DMS53 (cell line): ENCODE measurements at regions not wholly inside any gene's neighbourhood (a gene's known extent, or its start where the extent isn't known, plus 50 kb on each side); places are given as distances from the start of the nearest gene placed in this dataset.
"Not testable (repeated sequence)": the region's sequence is repeated elsewhere in the genome, so short reads cannot be mapped to it uniquely, and the experiment has no call there.

Source experiments
- DNase-seq: peaks from one replicate; lab custom pipeline; 2025; lab: John Stamatoyannopoulos, UW

DNA sequence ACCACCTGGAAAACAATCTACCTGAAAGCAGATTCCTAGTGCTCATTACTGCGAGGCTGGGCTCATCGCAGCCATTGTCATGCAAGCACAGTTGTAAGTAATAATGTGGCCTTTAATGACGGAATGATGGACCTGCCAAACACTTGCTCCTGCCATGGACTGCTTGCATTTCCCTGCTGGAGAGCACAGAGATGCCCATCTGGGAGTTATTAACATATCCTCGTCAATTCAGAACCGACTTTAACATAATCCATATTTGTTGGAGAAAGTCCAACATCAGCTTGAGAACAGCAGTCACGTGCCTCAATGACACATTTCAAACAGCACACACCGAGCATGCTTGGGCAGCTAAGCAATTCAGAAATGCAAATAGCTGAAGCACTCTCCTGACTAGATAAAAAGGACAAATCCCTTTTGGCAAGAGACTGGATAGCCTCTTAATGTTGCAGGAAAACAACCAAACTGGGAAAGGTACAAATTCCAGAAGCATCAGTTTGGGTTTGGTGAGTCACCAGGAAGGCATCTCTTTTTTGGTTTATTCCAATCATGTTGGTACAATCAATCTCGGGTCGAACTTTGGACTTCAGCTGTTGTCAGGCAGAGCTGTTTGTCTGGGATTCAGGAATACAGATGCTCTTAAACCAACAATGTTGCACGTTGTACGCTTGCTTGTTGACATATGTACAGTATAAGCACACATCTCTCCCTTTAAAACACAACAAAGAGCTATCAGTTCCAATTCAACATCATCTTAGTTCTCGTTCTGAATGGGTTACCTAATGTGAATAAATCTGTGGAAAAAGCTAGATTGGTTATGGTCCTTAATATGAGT, 395.8 kb downstream of the LNPK start:
- peak; percentile 95 for DNase-seq

DNA sequence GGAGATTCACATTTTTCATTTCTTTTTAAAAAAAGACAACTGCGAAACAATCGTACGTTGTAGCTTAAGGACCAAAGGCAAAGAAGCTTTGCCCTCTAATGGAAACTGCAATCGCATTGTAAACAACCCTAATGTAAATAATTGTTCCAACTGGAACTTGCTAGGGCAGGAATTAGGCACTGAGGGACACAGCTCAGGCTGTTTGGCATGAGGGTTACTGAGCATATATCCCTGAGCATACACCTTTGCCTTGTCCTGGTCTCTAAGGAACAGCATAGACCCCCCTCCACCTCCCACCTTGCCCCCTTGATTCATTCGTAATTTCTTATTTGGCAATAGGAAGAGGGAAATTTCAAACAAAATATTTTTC, 396.4 kb downstream of the LNPK start:
- peak; percentile 72 for DNase-seq

DNA sequence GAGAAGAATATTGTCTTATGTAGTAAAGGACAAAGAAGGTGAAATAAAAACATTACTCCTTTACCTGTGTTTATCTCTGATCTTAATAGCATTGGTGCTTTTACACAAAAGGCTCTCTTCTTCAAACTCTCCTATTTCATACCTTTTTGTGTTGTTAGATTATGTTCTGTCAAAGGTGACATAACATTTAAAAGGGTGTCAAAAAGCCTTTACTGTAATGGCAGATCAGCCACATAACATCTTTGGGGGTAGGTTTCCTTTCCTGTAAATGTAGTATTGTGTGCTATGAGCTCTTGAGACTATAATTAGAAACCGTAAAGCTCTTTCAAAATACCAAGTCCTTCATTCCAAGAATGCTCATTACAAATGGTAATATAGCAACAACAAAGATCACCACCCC, 400.1 kb downstream of the LNPK start:
- DNase-seq, result no peak

DNA sequence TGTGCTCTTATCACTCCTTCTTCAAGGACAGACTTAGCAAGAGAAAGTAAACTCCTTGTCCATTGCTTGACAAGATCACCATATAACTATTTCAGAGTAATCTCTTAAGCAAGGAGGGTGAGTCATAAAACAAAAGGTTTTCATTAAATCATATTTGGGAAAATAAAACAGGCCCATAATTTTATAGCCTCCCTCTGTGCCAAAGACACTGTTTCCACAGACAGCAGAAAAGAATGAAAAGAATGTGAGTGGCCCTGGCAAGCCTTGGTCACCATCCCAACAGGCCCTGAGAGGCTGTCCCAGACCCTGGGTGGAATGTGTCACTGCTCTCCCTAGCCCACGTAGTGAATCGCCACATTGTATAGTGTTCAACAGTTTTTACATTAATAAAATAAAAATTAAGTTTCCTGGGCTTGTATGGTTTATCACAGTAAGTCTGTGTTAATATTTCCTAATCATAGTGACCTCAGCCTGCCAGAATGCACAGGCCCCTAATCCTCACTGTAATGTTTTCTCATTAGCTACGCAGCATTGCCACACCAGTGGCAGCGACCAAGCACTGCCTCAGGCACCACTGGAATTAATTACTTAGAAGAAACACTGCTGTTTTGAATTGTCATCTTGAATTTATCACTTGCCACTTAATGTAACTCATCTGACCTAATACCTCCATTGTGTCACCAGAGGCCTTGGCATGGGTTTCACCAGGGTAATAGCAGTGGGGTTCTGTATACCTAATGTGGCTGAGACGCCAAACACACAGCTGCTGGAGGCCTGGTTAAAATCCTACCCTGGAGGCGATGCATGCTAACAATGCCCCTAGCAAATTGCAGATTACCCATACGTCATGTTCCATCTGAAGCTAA, 401.9 kb downstream of the LNPK start:
- DNase-seq, result no peak

DNA sequence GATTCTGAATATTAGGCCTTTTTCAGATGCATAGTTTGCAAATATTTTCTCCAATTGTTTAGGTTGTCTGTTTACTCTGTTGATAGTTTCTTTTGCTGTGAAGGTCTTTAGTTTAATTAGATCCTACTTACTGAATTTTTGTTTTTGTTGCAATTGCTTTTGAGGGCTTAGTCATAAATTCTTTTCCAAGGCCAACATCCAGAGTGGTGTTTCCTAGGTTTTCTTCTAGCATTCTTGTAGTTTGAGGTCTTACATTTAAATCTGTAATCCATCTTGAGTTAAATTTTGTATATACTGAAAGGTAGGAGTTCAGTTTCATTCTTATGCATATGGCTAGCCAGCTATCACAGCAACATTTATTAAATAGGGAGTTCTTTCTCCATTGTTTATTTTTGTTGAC, 404.8 kb downstream of the LNPK start:
- no peak for DNase-seq

DNA sequence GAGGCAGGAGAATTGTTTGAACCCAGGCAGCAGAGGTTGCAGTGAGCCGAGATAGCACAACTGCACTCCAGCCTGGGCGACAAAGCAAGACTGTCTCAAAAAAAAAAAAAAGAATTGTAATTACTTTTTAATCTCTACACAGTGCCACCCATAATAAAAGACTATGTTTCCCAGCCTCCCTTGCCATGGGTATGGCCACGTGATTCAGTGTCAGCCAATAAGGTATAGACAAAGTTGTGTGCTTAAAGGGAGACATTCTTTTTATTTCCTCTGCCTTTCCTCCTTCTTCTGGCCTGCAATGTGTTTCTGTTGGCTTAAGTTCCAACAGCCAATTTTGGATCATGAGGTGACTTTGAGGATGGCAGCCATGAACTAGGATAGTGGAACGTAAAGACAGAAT, 406.9 kb downstream of the LNPK start:
- DNase-seq, result peak; percentile 24

DNA sequence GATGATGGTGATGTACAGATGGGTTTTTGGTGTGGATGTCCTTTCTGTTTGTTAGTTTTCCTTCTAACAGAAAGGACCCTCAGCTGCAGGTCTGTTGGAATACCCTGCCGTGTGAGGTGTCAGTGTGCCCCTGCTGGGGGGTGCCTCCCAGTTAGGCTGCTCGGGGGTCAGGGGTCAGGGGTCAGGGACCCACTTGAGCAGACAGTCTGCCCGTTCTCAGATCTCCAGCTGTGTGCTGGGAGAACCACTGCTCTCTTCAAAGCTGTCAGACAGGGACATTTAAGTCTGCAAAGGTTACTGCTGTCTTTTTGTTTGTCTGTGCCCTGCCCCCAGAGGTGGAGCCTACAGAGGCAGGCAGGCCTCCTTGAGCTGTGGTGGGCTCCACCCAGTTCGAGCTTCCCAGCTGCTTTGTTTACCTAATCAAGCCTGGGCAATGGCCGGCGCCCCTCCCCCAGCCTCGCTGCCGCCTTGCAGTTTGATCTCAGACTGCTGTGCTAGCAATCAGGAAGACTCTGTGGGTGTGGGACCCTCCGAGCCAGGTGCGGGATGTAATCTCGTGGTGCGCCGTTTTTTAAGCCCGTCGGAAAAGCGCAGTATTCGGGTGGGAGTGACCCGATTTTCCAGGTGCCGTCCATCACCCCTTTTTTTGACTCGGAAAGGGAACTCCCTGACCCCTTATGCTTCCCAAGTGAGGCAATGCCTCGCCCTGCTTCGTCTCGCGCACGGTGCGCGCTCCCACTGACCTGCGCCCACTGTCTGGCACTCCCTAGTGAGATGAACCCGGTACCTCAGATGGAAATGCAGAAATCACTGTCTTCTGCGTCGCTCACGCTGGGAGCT, 408.2 kb downstream of the LNPK start:
- DNase-seq, result peak; percentile 60

DNA sequence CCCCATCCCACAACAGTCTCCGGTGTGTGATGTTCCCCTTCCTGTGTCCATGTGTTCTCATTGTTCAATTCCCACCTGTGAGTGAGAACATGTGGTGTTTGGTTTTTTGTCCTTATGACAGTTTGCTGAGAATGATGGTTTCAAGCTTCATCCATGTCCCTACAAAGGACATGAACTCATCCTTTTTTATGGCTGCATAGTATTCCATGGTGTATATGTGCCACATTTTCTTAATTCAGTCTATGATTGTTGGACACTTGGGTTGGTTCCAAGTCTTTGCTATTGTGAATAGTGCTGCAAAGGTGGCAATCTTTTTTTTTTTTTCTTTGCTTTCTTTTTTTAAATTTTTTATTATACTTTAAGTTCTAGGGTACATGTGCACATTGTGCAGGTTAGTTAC, 406.7 kb upstream of the ATP5MC3 start:
- not testable (repeated sequence) for DNase-seq

DNA sequence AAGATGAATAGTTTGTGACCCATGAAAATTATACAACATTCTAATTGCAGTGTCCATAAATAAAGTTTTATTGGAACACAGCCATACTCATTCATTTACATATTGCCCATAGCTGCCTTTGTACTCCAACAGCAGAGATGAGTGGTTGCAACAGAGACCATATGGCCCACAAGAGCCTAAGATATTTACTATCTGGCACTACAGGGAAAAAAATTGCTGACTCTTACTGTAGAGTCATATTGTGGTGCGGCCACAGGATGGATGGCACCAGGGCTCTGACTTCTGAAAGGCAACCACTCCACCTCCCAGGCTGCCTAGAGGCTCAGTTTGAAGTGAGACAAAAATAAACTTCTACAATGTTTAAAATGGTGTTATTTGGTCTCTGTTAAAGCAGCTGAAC, 404.0 kb upstream of the ATP5MC3 start:
- no peak for DNase-seq

DNA sequence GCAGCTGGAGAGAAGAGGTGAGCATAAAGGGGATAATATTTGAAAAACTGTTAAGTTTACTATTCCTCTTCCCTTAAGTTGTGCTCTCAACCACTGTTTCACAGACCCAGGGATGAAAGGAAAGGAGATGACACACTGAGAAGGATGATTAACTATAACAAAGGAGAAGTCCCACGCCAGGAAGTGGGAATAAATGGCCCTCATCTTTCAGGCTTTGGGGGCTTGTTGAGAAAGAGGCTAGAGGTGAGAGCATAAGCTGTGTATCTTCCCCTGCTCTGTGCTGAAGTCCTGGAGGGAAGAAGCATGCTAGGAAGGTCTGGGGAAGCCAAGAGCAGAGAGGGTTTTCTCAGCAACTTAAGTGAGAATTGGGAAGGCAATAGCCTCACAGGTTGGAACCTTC, 399.1 kb upstream of the ATP5MC3 start:
- DNase-seq, result no peak

DNA sequence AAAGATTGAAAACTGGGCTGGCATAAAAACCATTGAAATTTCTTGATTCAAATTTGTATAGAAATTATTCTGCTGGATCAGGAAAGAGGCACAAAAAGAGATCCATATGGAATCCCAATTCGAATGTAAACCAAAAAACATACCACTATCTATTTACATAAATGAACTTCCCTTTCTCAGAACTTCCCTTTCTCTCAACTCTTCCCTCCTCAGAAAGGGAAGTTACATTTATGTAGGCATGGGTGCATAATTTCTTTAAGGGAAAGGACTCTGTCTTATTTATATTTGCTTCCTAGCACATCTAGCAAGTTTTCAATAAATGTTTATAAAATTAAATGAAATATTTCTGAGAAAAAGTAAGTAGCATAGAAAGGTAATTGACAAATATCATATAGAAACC, 398.1 kb upstream of the ATP5MC3 start:
- no peak for DNase-seq

DNA sequence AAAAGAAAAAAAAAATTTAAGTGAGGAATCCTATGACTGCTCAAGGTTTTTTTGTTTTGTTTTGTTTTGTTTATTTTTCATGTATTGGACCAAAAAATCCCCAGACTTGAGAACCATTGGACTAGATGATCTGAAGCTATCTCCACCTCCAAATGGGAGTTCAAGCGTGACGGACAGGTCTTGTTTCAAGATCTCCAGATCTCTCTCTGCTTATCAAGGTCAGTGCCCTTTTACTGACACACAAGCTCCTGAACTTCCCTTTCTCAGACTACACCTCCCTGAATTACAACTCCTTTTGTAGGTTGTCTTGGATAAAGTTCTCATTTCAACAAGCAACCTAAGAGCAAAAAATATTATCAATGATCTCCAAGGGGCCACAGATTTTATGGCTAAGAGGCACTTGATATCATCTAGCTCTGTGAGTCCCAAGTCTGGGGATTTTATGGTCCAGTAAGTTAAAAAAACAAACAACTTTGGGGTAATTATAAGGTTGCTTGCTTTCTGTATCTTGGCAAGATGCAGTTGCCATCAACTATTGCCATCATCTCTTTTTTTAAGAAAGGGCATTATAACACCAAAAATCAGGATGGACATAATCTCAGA, 396.0 kb upstream of the ATP5MC3 start:
- no peak for DNase-seq

DNA sequence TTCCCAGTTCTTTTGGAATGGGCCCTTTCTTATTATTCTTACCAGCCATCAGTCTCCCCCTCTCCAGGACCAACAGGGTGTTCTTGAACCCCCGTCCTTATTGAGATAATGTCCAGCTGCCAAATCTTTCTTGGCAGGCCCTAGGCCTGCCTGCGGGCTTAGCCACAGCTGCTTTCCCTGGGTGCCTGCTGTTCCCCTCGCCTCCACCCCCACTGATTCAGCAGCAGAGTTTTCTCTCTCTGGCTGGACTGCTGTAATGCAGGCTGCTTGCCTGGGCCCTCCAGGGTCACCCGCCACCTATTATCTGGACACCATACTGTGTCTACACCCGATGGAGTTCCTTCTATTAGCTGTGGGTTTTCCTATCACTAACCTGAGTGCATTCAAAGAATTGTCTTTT, 395.4 kb upstream of the ATP5MC3 start:
- DNase-seq, result no peak

DNA sequence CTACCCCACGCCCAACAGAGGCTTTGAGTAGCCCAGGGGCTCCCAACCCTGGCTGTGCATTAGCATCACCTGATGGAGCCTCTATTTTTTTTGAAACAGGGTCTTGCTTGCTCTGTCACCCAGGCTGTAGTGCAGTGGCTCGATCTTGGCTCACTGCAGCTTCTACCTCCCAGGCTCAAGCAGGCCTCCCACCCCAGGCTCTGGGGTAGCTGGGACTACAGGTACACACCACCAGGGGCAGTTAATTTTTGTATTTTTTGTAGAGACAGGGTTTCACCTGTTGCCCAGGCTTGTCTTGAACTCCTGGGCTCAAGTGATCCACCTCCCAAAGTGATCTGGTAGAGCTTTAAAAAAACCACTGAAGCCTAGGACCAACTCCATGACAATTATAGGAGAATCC, 394.8 kb upstream of the ATP5MC3 start:
- DNase-seq, result no peak

DNA sequence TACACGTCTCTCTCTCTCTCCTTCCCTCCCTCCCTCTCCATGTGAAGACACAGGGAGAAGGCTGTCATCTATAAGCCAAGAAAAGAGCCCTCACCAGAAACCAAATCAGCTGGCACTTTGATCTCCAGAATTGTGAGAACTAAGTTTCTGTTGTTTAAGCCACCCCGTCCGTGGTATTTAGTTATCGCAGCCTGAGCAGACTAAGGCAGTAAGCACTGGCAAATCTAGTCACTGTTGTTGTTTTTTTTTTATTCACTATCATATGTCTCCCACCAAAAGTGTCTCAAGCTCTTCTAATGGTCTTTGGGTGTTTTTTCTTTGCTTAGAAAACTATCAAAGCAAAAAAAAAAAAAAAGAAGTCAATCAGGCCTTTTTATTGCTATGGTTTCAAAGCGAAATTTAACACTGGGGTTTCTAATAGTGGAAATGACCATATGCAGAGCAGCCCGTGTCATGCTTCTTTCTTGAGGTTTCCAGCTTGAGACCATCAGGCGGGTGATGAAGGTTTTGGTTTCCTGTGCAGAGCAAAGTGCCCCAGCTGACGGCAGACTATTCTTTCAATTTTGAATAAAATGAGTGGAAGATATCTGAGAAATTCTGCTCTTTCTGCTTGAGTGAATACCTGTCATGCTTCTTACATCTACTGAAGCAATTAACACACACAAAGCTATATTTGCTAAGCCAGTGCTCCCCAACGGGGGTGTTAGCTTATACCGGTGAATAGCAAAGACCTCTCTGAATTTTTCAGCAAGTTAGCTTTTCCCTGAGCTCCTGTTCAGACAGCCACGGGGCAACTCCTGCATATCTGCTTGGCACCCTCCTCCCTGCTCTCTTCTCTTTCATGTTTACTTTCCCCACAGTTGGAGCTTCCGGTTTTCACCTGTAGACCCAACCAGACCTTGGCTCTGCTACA, 394.1 kb upstream of the ATP5MC3 start:
- peak; percentile 16 for DNase-seq

DNA sequence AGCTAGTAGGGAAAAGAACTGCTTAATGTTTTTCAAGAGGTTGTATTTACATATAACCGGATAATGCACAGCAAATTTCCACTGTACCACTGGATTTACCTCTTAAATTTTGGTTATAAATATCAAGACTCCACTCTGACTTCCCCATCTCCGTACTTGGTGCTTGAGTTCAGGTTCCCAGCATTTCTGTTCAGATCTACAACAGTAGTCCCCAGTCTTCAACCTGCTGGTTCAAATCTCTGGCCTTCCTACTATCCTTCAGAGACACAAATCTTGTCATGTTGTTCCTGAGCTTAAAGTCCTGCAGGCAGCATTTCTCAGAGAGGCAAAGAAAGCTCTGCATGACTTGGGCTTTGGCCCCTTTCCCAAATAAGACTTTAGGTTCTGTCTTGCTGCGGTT, 392.6 kb upstream of the ATP5MC3 start:
- DNase-seq, result no peak

DNA sequence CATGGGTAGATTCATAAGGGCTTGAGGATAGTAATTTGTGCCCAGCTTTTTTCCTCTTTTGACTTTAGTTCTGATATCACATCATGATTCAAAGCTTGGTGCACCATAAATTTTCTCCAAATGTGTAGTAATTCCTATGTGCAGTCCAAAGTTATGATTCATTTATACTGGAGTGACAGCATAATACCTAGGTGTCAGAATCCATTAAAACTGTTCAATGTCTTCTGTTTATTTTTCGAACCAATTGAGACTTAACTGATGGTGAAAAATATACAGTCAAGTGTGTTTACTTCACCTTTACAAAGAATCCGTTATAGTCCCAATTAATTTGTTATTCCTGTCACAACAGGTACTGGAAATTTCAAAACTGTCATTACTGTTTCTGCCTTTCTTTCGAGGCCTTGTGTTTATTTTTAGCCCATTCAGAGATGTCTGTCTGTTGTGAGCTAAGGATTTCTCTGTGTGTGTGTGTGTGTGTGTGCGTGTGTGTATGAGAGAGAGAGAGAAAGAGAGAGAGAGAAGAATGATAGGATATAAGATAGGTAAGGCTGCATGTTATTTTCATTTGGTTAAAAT, 389.7 kb upstream of the ATP5MC3 start:
- DNase-seq, result no peak

DNA sequence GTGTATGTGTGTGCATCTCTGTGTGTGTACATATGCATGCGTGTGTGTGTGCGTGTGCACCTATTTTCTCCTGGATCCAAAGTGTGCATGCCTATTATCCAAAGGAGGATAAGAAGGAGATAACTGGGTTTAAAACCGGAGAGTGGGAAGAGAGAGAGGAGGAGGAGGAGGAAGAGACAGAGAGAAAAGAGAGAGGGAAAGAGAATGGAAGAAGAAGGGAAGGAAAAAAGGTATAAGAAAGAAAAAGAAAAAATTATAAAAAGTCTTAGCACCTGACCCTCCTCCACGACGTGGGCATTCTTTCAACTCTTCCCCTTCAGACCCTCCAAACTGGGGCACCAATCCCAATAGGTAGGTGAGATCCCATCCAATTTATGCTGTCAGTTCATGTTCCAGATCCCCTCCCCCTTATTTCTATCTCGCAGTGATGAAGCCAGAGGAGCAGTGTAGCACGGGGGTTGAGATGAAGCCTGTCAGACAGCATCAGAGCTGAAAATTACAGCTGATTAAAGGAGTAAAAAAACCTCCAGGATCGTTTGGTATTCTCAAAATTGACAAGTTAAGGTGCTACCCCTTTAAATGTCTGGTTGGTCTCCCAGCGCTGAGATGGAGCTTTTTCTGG, 386.7 kb upstream of the ATP5MC3 start:
- DNase-seq, result no peak

DNA sequence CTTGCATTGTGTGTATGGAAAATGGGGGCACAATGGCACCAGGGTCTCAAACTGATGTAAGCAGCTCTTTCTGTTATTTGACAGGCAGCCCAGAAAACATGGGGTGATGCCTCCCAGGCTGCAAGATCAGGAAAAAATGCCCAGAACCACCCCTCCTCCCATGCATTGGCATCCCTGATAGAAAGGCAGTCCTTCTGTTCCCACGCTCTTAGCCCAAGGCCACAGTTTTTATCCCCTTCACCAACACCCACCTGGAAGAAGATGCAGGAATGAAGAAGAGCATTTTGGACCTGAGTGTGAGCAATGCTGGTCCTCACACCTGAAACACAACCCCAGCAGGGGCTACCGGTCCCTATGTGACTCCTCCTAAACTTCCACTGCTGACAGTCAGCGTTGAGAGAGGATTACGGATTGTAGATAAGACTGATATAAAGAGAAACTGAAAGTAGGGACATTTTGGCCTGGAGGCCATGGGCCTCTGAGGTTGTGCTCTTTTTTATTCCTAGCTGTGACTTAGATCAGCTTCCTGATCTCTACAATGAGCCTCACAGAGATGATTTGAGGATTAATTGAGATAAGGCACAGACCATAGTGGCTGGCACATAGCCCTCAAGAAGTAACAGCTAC, 386.0 kb upstream of the ATP5MC3 start:
- peak; percentile 14 for DNase-seq
